ENCODE measurements at regions not wholly inside any gene's neighbourhood (a gene's known extent, or its start where the extent isn't known, plus 50 kb on each side); places are given as distances from the start of the nearest gene placed in this dataset.

GRCh38 chr4:116486401-116486800, 599.0 kb downstream of the TRAM1L1 start:
- H3K4me1 ChIP-seq (replicated peaks), result no peaks in the 10 kb centered on the region
- no peak for DNase-seq (ENCODE audit: low read depth in 1 of 2, low spot score in 2 of 2)
- H3K27me3 ChIP-seq (replicated peaks), result no peaks in the 10 kb centered on the region
- H3K27ac ChIP-seq, result no peak overlapping the region
- no peaks in the 10 kb centered on the region for H3K36me3 ChIP-seq
- H3K9me3 ChIP-seq (replicated peaks), result no peaks in the 10 kb centered on the region
- H3K4me3 ChIP-seq, result no peak overlapping the region

- Histone ChIP-seq H3K4me1 (replicated peaks) (no peaks in the 10 kb centered on the region), H3K4me3 (no peak overlapping the region), H3K36me3 (no peaks in the 10 kb centered on the region), H3K9me3 (replicated peaks) (no peaks in the 10 kb centered on the region), H3K27me3 (replicated peaks) (no peaks in the 10 kb centered on the region; the same call in 1 of the 2 replicates), H3K27ac (no peak overlapping the region)
- no peak for DNase-seq (ENCODE audit: low read depth in 1 of 2, low spot score in 2 of 2)
These were observed 604.8 kb downstream of the TRAM1L1 start for GRCh38 chr4:116480546-116480945.

DNA sequence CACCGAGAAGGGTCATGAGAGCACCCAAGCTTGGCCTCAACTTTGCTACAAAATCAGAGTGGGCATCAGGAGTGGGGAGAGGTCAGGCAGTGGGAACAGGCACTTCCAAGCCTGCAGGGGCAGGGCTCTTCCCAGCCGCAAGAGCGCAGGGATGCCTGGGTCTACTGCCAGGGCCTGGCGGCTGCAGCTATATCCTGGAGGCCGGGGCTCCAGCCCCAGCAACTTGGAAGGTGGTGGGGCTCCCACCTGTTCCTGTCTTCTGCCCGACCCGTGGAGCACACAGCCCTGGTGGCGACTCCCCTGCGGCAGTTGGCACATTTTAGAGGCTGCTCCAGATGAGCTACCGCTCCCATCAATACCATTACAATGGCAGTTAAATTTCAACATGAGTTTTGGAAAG, 607.0 kb downstream of the TRAM1L1 start:
- no peak overlapping the region for H3K27ac ChIP-seq
- no peaks in the 10 kb centered on the region; the same call in 1 of the 2 replicates for H3K27me3 ChIP-seq (replicated peaks)
- no peaks in the 10 kb centered on the region for H3K9me3 ChIP-seq (replicated peaks)
- H3K4me1 ChIP-seq (replicated peaks), result no peaks in the 10 kb centered on the region
- no peak for DNase-seq (ENCODE audit: low read depth in 1 of 2, low spot score in 2 of 2)
- no peaks in the 10 kb centered on the region for H3K36me3 ChIP-seq
- no peak overlapping the region for H3K4me3 ChIP-seq

DNA sequence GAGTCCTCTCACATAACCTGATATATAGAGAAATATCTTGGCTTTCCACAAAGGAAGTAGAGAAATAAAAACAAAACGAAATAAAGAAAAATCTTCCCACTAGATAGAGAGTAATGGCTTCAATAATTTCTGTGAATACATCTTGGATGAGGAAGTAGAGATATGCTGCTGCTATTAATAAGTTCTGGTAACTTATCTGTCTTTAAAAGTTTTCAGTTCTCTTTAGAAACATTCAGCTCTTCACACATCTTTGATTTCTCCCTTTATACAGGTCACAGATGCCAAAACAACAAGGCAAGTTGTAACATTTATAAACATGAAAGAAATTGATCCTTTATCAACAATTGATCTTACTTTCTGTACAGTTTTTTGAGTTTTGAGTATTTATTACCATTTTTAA, 615.8 kb downstream of the TRAM1L1 start:
- Histone ChIP-seq H3K36me3 (no peaks in the 10 kb centered on the region), H3K4me1 (replicated peaks) (no peaks in the 10 kb centered on the region), H3K9me3 (replicated peaks) (no peaks in the 10 kb centered on the region), H3K27me3 (replicated peaks) (0 out of 2 replicates have a peak, but pooled peaks cover 3% of the 10 kb centered on the region), H3K4me3 (no peak overlapping the region), H3K27ac (no peak overlapping the region)
- DNase-seq (ENCODE audit: low read depth in 1 of 2, low spot score in 2 of 2), result no peak

DNA sequence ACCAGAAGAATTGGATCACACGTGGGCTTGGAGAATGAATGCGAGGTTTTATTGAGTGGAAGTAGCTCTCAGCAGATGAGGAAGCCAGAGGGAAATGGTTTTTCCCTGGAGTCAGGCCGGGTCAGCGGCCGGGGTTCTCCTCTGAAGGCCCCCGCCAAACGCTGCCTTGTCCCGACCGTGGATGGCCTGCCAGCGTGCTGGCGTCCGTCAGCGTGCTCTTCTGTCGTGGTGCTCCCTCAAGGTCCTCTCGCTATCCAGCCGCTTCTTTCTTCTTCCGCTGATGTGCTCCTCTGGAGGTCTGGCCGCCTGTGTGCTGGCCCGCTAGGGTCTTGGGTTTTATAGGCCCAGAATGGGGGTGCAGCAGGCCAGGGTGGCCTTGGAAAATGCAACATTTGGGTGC, 632.2 kb downstream of the TRAM1L1 start:
- H3K4me1 ChIP-seq (replicated peaks), result no peaks in the 10 kb centered on the region
- no peak overlapping the region for H3K4me3 ChIP-seq
- no peak overlapping the region for H3K27ac ChIP-seq
- H3K27me3 ChIP-seq (replicated peaks), result no peaks in the 10 kb centered on the region; the same call in 1 of the 2 replicates
- H3K9me3 ChIP-seq (replicated peaks), result no peaks in the 10 kb centered on the region
- DNase-seq (ENCODE audit: low read depth in 1 of 2, low spot score in 2 of 2), result no peak
- no peaks in the 10 kb centered on the region for H3K36me3 ChIP-seq

GRCh38 chr4:116449764-116450163, 635.6 kb downstream of the TRAM1L1 start:
- no peak for DNase-seq (ENCODE audit: low read depth in 1 of 2, low spot score in 2 of 2)
- no peaks in the 10 kb centered on the region; the same call in 1 of the 2 replicates for H3K27me3 ChIP-seq (replicated peaks)
- no peaks in the 10 kb centered on the region for H3K36me3 ChIP-seq
- H3K4me3 ChIP-seq, result no peak overlapping the region
- no peak overlapping the region for H3K27ac ChIP-seq
- H3K9me3 ChIP-seq (replicated peaks), result no peaks in the 10 kb centered on the region
- H3K4me1 ChIP-seq (replicated peaks), result no peaks in the 10 kb centered on the region

DNA sequence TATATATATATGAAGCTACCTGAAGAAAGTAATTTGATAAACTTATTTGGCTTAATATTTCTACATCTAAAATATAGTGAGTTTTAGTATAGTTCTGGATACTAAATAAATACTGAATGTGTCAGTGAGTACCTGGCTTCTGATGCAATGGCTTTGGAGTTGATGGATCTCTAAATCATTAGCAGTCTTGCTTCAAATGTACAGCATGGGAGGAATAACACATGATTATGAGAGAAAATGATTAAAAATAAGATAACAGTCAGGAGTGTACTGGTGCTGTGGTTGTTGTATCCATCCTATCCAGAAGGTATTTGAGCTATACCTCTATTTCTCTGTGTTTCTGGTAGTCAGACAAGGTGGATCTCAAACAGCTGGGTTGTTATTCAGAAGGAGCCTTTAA, 641.3 kb downstream of the TRAM1L1 start:
- Histone ChIP-seq H3K9me3 (replicated peaks) (no peaks in the 10 kb centered on the region), H3K27me3 (replicated peaks) (no peaks in the 10 kb centered on the region), H3K36me3 (no peaks in the 10 kb centered on the region), H3K4me1 (replicated peaks) (no peaks in the 10 kb centered on the region), H3K27ac (no peak overlapping the region), H3K4me3 (no peak overlapping the region)
- DNase-seq (ENCODE audit: low read depth in 1 of 2, low spot score in 2 of 2), result no peak

GRCh38 chr4:116438981-116439729, 646.2 kb downstream of the TRAM1L1 start:
- Histone ChIP-seq H3K9me3 (replicated peaks) (no peaks in the 10 kb centered on the region), H3K4me3 (no peak overlapping the region), H3K4me1 (replicated peaks) (no peaks in the 10 kb centered on the region), H3K27me3 (replicated peaks) (no peaks in the 10 kb centered on the region), H3K27ac (no peak overlapping the region), H3K36me3 (no peaks in the 10 kb centered on the region)
- no peak for DNase-seq (ENCODE audit: low read depth in 1 of 2, low spot score in 2 of 2)

DNA sequence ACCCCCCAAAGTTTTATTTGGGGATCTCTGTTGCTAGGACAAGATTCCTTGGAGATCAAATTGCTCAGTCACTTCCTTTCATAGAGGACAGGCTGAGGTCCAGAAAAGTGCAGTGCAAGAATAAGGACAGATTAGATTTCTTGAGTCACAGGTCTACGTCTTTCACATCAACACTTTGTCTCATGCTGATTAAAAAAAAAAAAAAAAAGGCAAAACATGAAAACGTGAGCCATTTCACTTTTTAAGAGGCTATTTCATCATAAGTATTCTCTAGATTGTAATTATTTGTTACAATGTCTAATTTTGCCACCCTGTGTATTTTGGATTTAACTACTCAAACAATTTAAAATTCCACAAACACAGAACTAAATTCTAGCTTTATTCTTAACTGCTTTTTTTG, 647.0 kb downstream of the TRAM1L1 start:
- Histone ChIP-seq H3K9me3 (replicated peaks) (no peaks in the 10 kb centered on the region), H3K36me3 (no peaks in the 10 kb centered on the region), H3K27me3 (replicated peaks) (no peaks in the 10 kb centered on the region), H3K4me1 (replicated peaks) (no peaks in the 10 kb centered on the region), H3K27ac (no peak overlapping the region), H3K4me3 (no peak overlapping the region)
- DNase-seq (ENCODE audit: low read depth in 1 of 2, low spot score in 2 of 2), result no peak

DNA sequence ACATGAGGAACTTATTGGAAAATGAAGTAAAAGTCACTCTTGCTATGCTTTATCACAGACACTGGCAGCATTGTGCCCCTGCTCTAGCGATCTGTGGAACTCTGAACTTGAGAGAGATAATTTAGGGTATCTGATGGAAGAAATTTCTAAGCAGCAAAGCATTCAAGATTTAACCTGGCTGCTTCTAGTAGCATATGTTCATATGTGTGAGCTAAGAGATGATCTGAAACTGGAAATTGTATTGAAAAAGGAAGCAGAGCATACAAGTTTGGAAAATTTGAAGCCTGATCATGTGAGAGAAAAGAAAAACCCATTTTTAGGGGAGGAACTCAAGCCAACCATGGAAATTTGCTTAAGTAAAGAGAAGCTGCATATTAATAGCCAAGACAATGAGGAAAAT, 657.7 kb downstream of the TRAM1L1 start:
- Histone ChIP-seq H3K36me3 (no peaks in the 10 kb centered on the region), H3K27me3 (replicated peaks) (no peaks in the 10 kb centered on the region), H3K27ac (no peak overlapping the region), H3K4me3 (no peak overlapping the region), H3K4me1 (replicated peaks) (no peaks in the 10 kb centered on the region), H3K9me3 (replicated peaks) (no peaks in the 10 kb centered on the region)
- DNase-seq (ENCODE audit: low read depth in 1 of 2, low spot score in 2 of 2), result no peak

GRCh38 chr4:116413222-116413621, 672.2 kb downstream of the TRAM1L1 start:
- Histone ChIP-seq H3K4me3 (no peak overlapping the region), H3K9me3 (replicated peaks) (no peaks in the 10 kb centered on the region), H3K27me3 (replicated peaks) (no peaks in the 10 kb centered on the region), H3K27ac (no peak overlapping the region), H3K4me1 (replicated peaks) (no peaks in the 10 kb centered on the region), H3K36me3 (no peaks in the 10 kb centered on the region)
- no peak for DNase-seq (ENCODE audit: low read depth in 1 of 2, low spot score in 2 of 2)

DNA sequence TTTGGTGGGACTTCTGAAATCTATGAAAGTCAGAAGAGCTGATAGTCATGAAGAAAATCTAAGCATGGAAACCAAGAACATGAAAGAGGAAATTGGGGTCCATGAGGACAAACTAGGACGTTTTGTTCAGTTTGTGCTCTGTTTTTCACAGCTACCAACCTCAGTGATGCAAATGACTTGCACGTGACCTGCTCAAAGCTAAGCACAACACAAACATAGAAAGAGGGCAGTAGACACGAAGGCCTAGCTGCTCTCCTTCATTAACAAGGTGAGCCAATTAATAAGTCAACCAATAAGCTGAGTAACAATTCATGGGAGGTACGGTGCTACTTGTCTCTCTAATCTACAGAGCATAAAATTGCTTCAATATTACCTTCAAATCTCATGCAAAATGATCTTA, 684.1 kb downstream of the TRAM1L1 start:
- Histone ChIP-seq H3K27ac (no peak overlapping the region), H3K9me3 (replicated peaks) (no peaks in the 10 kb centered on the region), H3K36me3 (no peaks in the 10 kb centered on the region), H3K4me1 (replicated peaks) (no peaks in the 10 kb centered on the region), H3K27me3 (replicated peaks) (no peaks in the 10 kb centered on the region), H3K4me3 (no peak overlapping the region)
- DNase-seq (ENCODE audit: low read depth in 1 of 2, low spot score in 2 of 2), result no peak

- Histone ChIP-seq H3K36me3 (no peaks in the 10 kb centered on the region), H3K27ac (no peak overlapping the region), H3K27me3 (replicated peaks) (no peaks in the 10 kb centered on the region), H3K4me1 (replicated peaks) (no peaks in the 10 kb centered on the region), H3K4me3 (no peak overlapping the region), H3K9me3 (replicated peaks) (no peaks in the 10 kb centered on the region)
- no peak for DNase-seq (ENCODE audit: low read depth in 1 of 2, low spot score in 2 of 2)
These were observed 684.9 kb downstream of the TRAM1L1 start for GRCh38 chr4:116400480-116400879.

- Histone ChIP-seq H3K4me1 (replicated peaks) (no peaks in the 10 kb centered on the region), H3K36me3 (no peaks in the 10 kb centered on the region), H3K27ac (no peak overlapping the region), H3K4me3 (no peak overlapping the region), H3K9me3 (replicated peaks) (no peaks in the 10 kb centered on the region), H3K27me3 (replicated peaks) (no peaks in the 10 kb centered on the region)
- no peak for DNase-seq (ENCODE audit: low read depth in 1 of 2, low spot score in 2 of 2)
These were observed 687.7 kb downstream of the TRAM1L1 start for GRCh38 chr4:116397714-116398113.

DNA sequence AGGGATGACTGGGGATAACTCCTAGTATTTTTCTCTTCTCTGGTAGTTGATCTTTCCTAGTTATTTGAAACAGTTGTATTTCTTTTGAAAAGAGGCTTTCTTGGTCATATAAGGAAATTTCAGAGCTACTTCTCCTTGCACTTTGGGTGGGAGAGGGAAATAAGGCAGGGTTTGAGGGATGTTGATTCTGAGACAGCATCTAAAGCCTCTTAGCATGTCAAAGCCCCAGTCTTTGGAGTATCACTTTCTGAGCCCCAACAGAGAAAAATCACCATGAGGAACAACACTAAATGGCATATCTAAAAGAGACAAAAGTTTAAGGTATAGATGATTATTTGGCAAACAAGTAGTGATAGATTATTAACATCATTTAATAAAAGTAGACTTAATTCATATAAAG, 688.1 kb downstream of the TRAM1L1 start:
- Histone ChIP-seq H3K9me3 (replicated peaks) (no peaks in the 10 kb centered on the region), H3K27me3 (replicated peaks) (no peaks in the 10 kb centered on the region), H3K27ac (no peak overlapping the region), H3K4me3 (no peak overlapping the region), H3K4me1 (replicated peaks) (no peaks in the 10 kb centered on the region), H3K36me3 (no peaks in the 10 kb centered on the region)
- no peak for DNase-seq (ENCODE audit: low read depth in 1 of 2, low spot score in 2 of 2)
